GM18507 (cell line): ENCODE measurements at regions not wholly inside any gene's neighbourhood (a gene's known extent, or its start where the extent isn't known, plus 50 kb on each side); places are given as distances from the start of the nearest gene placed in this dataset.
"Not testable (repeated sequence)": the region's sequence is repeated elsewhere in the genome, so short reads cannot be mapped to it uniquely, and the experiment has no call there.

Experiments
- DNase-seq: peaks from one replicate; pipeline ENCODE4 v3.0.0; 2011; ENCODE audit warnings: low read depth; ENCODE audit not compliant: insufficient read length; ENCODE audit errors: extremely low spot score
- FAIRE-seq: peaks from 2 replicates; lab custom pipeline; 2011; peaks lifted over from hg19 to GRCh38; lab: Jason Lieb, UNC

GRCh38 chr21:34216718-34217032 is 143.3 kb downstream of the MRPS6 start:
- DNase-seq (no peak), FAIRE-seq (no peak)

- DNase-seq (no peak), FAIRE-seq (no peak)
These were observed 143.9 kb downstream of the MRPS6 start for GRCh38 chr21:34217263-34217662.

- DNase-seq (no peak), FAIRE-seq (no peak)
These were observed 144.3 kb upstream of the KCNE2 start for GRCh38 chr21:34219334-34220060.

GRCh38 chr21:34220556-34221195 is 143.1 kb upstream of the KCNE2 start:
- FAIRE-seq (no peak), DNase-seq (no peak)

GRCh38 chr21:34221331-34222030 is 142.3 kb upstream of the KCNE2 start:
- no peak for DNase-seq
- FAIRE-seq = no peak

- DNase-seq (no peak), FAIRE-seq (no peak)
These were observed 141.8 kb upstream of the KCNE2 start for GRCh38 chr21:34222031-34222335.

- FAIRE-seq (no peak), DNase-seq (no peak)
These were observed 140.4 kb upstream of the KCNE2 start for GRCh38 chr21:34223376-34223775.

GRCh38 chr21:34227386-34227852 is 136.4 kb upstream of the KCNE2 start:
- FAIRE-seq (no peak), DNase-seq (no peak)

GRCh38 chr21:34228792-34229191 is 135.0 kb upstream of the KCNE2 start:
- FAIRE-seq (no peak), DNase-seq (no peak)

GRCh38 chr21:34229353-34229752 is 134.5 kb upstream of the KCNE2 start:
- DNase-seq = no peak
- no peak for FAIRE-seq

GRCh38 chr21:34233741-34234140 is 130.1 kb upstream of the KCNE2 start:
- not testable (repeated sequence) for DNase-seq, FAIRE-seq

GRCh38 chr21:34235514-34235913 is 128.3 kb upstream of the KCNE2 start:
- DNase-seq = no peak
- FAIRE-seq = no peak

- no peak for DNase-seq
- FAIRE-seq = no peak
These were observed 120.8 kb upstream of the KCNE2 start for GRCh38 chr21:34242973-34243372.

- DNase-seq = no peak
- no peak for FAIRE-seq
These were observed 120.2 kb upstream of the KCNE2 start for GRCh38 chr21:34243562-34243961.

- DNase-seq (no peak), FAIRE-seq (no peak)
These were observed 111.1 kb upstream of the KCNE2 start for GRCh38 chr21:34252751-34253150.

- no peak for DNase-seq
- FAIRE-seq = no peak
These were observed 108.7 kb upstream of the KCNE2 start for GRCh38 chr21:34255073-34255472.

- DNase-seq (no peak), FAIRE-seq (no peak)
These were observed 103.4 kb upstream of the KCNE2 start for GRCh38 chr21:34260277-34261008.

GRCh38 chr21:34261841-34262468 is 101.9 kb upstream of the KCNE2 start:
- no peak for DNase-seq

GRCh38 chr21:34262469-34262845 is 101.3 kb upstream of the KCNE2 start:
- no peak for DNase-seq
- no peak for FAIRE-seq

More at GRCh38 chr21:34261841-34262468, 101.9 kb upstream of the KCNE2 start:
- FAIRE-seq = no peak

- FAIRE-seq = no peak
- no peak for DNase-seq
These were observed 100.2 kb upstream of the KCNE2 start for GRCh38 chr21:34263629-34264028.
